BJ (cell line): ENCODE measurements at regions not wholly inside any gene's neighbourhood (a gene's known extent, or its start where the extent isn't known, plus 50 kb on each side); places are given as distances from the start of the nearest gene placed in this dataset.

Experiments
- CTCF ChIA-PET: fragments of 350-600 bp; formaldehyde crosslinking; extraction: SDS; loops from one replicate; lab custom pipeline; 2021; ENCODE audit warnings: antibody characterized with exemption, inconsistent platforms; lab: Yijun Ruan, JAX
- POLR2A ChIA-PET: fragments of 300-600 bp; sonication (Branson Sonifier 250); formaldehyde crosslinking; extraction: SDS; loops from one replicate; lab custom pipeline; 2021; ENCODE audit warnings: antibody characterized with exemption; lab: Charles Lee
- DNase-seq: peaks from one replicate; pipeline ENCODE4 v3.0.0-alpha.2; 2011; ENCODE audit warnings: low read depth
- H3K27me3 ChIP-seq: 2 replicates; pipeline ENCODE4 v1.6.0; 2011; ENCODE audit warnings: low read length; ENCODE audit not compliant: control insufficient read depth, insufficient read depth
- H3K36me3 ChIP-seq: 2 replicates; pipeline ENCODE4 v1.5.1; 2011; ENCODE audit warnings: low read length; ENCODE audit not compliant: control insufficient read depth, insufficient read depth
- H3K4me3 ChIP-seq: 2 replicates; pipeline ENCODE4 v1.5.1; 2011; ENCODE audit warnings: low read depth, mild to moderate bottlenecking, control low read depth, low read length
- CTCF ChIP-seq: IDR thresholded peaks from 2 replicates; pipeline ENCODE4 v1.5.1; 2011; ENCODE audit warnings: low read depth, mild to moderate bottlenecking, control low read depth, inconsistent platforms, low read length, moderate library complexity; ENCODE audit not compliant: insufficient read depth

DNA sequence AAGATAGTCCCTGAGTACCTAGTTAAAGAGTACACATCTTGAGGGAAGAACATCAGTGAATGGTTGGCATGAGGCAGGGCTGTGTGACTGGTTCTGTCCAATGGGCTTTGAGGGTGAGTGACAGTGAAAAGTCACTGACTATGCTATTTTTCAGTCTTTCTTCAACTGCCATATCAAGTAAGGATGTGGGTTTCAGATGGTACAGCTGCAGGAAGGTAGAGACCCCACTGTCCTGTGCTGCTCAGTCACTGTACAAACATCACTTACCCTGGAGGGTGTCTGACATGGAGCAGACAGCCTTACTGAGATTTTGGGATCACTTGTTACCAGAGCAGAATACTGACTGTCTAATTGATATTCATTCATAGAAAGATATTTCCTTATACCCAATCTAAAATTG lies 115.3 kb upstream of the ASCC3 start:
- H3K27me3 ChIP-seq = no peaks in the 10 kb centered on the region
- H3K36me3 ChIP-seq = no peaks in the 10 kb centered on the region
- CTCF ChIA-PET = no interaction called here
- DNase-seq = no peak
- POLR2A ChIA-PET = no interaction called here
- no peak overlapping the region for H3K4me3 ChIP-seq
- no peak for TF ChIP-seq CTCF

DNA sequence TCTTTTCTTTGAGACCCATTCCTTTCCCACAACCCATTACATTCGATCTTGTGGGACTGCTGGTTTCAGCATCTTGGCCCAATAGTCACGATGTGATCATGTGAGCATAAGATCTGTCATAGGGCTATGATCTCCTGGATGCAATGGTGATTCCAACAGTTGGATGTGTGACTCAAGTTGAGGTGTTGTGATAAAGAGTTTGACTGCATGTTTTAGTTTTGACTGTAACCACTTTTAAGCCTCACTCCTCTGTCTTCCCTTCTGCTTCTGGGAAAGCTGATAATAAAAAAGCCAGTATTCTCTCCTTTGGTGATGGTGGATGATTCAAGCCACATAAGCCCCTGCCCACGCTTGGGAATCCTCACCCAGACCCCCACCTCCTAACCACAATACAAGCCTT lies 117.0 kb upstream of the ASCC3 start:
- Histone ChIP-seq H3K36me3 (no peaks in the 10 kb centered on the region), H3K27me3 (no peaks in the 10 kb centered on the region), H3K4me3 (no peak overlapping the region)
- ChIA-PET CTCF (no interaction called here), POLR2A (no interaction called here)
- DNase-seq = no peak
- no peak for TF ChIP-seq CTCF

DNA sequence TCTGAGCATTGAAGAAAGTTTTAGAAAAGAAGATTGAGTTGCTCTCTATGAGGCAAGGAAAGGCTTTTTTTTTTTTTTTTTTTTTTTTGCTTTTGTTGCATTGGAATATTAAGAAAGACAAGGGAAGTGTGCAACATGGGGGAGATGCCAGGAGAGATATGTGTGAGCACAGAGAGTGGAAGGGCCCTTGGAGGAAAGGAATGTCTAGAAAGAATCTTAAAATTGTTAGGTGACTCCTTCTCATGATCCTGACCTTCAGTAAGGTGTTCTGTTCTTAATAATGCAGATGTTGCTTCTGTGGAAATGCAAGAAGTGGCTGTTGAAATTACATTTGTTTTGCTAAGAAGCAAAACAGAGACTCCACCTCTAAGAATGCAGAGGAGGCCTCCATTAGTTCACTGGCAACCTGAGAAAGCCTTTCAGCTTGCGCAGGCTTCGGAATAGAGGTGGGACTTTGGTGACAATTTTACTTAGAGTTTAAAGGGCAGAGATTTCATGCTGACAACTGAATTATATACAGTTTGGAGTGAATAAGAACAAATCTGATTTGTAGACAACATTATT lies 118.0 kb upstream of the ASCC3 start:
- ChIA-PET POLR2A (no interaction called here), CTCF (no interaction called here)
- no peak for DNase-seq
- no peaks in the 10 kb centered on the region for H3K36me3 ChIP-seq
- no peak for TF ChIP-seq CTCF
- no peak overlapping the region for H3K4me3 ChIP-seq
- H3K27me3 ChIP-seq = no peaks in the 10 kb centered on the region

DNA sequence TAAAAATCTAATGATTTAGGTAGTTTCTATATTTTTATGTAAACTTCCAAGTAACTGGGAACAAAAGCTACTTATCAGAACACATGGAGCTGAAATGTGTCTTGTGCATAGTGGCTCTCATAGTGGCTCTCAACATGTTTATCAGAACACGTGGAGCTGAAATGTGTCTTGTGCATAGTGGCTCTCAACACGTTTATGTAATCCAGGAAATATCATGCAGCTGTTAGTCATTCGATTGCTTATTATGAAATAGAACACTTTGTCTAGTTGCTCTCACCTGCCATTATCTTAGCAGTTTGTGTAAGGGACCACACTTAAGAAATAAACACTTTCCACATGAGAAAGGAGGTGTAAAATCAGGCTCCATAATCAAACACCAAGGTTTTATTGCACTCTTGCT lies 119.2 kb upstream of the ASCC3 start:
- no peak for TF ChIP-seq CTCF
- no peak for DNase-seq
- no peaks in the 10 kb centered on the region for H3K36me3 ChIP-seq
- H3K27me3 ChIP-seq = no peaks in the 10 kb centered on the region
- CTCF ChIA-PET = no interaction called here
- POLR2A ChIA-PET = no interaction called here
- no peak overlapping the region for H3K4me3 ChIP-seq

DNA sequence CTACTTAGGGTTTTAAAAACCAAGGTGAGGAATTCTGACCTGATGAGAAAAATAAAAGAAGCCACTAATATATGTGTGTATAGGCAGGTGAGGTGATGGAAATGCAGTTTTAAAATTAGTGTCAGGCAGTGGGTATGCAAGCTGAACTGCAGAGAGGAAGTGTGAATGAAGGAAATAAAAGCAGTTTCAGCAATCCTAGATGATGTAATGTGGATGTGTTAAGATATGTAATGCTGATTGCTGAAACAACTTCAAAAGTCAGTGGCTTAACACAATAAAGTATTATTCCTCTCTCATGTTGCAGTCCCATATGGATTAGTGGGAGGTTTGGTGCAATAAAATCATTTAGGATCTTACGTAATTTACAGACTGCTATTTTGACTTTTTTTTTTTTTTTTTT lies 119.9 kb upstream of the ASCC3 start:
- TF ChIP-seq CTCF = no peak
- DNase-seq = no peak
- ChIA-PET POLR2A (no interaction called here), CTCF (interaction anchor here (0.6 kb wide), 1 partner anchor 1251 kb away, joined by 3 read pairs; no protein-coding TSS in a partner anchor)
- no peaks in the 10 kb centered on the region for H3K27me3 ChIP-seq
- no peaks in the 10 kb centered on the region for H3K36me3 ChIP-seq
- no peak overlapping the region for H3K4me3 ChIP-seq
